ENCODE measurements at regions not wholly inside any gene's neighbourhood (a gene's known extent, or its start where the extent isn't known, plus 50 kb on each side); places are given as distances from the start of the nearest gene placed in this dataset.

GRCh38 chr3:164408326-164408725, 670.0 kb downstream of the SI start:
- TF ChIP-seq CREB5 (CRISPR knock-in tag; IDR thresholded peaks at IDR 0.05; ENCODE audit: low read depth) (no peak), ZC3H10 (CRISPR knock-in tag; IDR thresholded peaks at IDR 0.05) (no peak), ZNF70 (CRISPR knock-in tag; IDR thresholded peaks at IDR 0.05) (no peak), RARB (CRISPR knock-in tag; IDR thresholded peaks at IDR 0.05) (no peak), ZFP3 (CRISPR knock-in tag; IDR thresholded peaks at IDR 0.05) (no peak), ARNTL (CRISPR knock-in tag; IDR thresholded peaks at IDR 0.05; ENCODE audit: borderline replicate concordance, low read depth) (no peak), SNAI2 (CRISPR knock-in tag; IDR thresholded peaks at IDR 0.05) (no peak), BACH2 (CRISPR knock-in tag; IDR thresholded peaks at IDR 0.05; ENCODE audit: borderline replicate concordance) (no peak), ESRRG (CRISPR knock-in tag; IDR thresholded peaks at IDR 0.05) (no peak), GLIS3 (CRISPR knock-in tag; IDR thresholded peaks at IDR 0.05) (no peak)
- TF ChIP-seq, protein P1, sequence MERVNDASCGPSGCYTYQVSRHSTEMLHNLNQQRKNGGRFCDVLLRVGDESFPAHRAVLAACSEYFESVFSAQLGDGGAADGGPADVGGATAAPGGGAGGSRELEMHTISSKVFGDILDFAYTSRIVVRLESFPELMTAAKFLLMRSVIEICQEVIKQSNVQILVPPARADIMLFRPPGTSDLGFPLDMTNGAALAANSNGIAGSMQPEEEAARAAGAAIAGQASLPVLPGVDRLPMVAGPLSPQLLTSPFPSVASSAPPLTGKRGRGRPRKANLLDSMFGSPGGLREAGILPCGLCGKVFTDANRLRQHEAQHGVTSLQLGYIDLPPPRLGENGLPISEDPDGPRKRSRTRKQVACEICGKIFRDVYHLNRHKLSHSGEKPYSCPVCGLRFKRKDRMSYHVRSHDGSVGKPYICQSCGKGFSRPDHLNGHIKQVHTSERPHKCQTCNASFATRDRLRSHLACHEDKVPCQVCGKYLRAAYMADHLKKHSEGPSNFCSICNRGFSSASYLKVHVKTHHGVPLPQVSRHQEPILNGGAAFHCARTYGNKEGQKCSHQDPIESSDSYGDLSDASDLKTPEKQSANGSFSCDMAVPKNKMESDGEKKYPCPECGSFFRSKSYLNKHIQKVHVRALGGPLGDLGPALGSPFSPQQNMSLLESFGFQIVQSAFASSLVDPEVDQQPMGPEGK (CRISPR knock-in tag; IDR thresholded peaks at IDR 0.05; ENCODE audit: borderline replicate concordance), result no peak
- TF ChIP-seq, protein P2, sequence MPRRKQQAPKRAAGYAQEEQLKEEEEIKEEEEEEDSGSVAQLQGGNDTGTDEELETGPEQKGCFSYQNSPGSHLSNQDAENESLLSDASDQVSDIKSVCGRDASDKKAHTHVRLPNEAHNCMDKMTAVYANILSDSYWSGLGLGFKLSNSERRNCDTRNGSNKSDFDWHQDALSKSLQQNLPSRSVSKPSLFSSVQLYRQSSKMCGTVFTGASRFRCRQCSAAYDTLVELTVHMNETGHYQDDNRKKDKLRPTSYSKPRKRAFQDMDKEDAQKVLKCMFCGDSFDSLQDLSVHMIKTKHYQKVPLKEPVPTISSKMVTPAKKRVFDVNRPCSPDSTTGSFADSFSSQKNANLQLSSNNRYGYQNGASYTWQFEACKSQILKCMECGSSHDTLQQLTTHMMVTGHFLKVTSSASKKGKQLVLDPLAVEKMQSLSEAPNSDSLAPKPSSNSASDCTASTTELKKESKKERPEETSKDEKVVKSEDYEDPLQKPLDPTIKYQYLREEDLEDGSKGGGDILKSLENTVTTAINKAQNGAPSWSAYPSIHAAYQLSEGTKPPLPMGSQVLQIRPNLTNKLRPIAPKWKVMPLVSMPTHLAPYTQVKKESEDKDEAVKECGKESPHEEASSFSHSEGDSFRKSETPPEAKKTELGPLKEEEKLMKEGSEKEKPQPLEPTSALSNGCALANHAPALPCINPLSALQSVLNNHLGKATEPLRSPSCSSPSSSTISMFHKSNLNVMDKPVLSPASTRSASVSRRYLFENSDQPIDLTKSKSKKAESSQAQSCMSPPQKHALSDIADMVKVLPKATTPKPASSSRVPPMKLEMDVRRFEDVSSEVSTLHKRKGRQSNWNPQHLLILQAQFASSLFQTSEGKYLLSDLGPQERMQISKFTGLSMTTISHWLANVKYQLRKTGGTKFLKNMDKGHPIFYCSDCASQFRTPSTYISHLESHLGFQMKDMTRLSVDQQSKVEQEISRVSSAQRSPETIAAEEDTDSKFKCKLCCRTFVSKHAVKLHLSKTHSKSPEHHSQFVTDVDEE (CRISPR knock-in tag; IDR thresholded peaks at IDR 0.05), result no peak
